Lower leg skin (tissue), 3 donors: ENCODE measurements at regions not wholly inside any gene's neighbourhood (a gene's known extent, or its start where the extent isn't known, plus 50 kb on each side); places are given as distances from the start of the nearest gene placed in this dataset.

ENCODE experiments used
- POLR2A ChIP-seq, 2 donors: fragments of 450-650 bp; IDR thresholded peaks; one replicate each; pipeline ENCODE4 v1.6.1; 2016 to 2017; ENCODE audit warnings: antibody characterized with exemption in 2 of 2, mild to moderate bottlenecking in 1 of 2, moderate library complexity in 1 of 2
- TF ChIP-seq, protein P1 (sequence below), 3 donors: fragments of 450-650 bp; IDR thresholded peaks; one replicate each; pipeline ENCODE4 v1.5.1; 2016; ENCODE audit warnings: antibody characterized with exemption in 3 of 3, mild to moderate bottlenecking in 3 of 3, moderate library complexity in 2 of 3

DNA sequence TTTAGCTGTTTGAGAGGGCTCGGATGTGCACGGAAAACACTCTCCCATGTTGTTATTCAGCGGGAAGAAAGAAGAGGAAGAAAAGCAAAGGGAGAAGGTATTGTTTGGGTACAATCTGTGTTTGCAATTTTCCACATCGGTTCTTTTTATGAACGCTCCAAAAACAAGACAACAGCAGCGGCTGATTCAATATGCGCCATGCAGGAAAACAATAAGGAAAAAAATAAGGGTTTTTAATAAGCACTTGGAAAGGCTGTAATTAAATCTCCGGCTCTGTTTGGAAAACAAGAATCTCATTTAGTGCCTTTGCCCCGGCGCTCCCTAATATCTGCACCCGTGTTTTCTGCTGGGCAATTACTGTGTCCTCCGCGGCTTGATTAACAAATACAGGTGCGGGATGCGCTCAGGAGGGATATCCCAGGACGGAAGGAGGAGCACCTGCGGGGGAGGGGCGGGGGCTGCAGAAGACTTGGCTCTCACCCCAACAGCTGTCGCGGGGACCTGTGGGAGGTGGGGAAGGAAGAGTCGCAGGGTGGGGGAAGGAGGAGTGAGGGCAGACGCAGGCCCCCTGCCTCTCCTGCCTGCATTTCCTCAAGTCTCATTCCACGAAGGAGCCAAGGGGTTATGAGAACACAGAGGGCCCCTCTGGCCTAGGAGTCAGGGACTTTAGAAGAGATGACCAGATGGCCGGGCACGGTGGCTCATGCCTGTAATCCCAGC is 181.5 kb upstream of the PODXL start:
- TF ChIP-seq, protein P1, sequence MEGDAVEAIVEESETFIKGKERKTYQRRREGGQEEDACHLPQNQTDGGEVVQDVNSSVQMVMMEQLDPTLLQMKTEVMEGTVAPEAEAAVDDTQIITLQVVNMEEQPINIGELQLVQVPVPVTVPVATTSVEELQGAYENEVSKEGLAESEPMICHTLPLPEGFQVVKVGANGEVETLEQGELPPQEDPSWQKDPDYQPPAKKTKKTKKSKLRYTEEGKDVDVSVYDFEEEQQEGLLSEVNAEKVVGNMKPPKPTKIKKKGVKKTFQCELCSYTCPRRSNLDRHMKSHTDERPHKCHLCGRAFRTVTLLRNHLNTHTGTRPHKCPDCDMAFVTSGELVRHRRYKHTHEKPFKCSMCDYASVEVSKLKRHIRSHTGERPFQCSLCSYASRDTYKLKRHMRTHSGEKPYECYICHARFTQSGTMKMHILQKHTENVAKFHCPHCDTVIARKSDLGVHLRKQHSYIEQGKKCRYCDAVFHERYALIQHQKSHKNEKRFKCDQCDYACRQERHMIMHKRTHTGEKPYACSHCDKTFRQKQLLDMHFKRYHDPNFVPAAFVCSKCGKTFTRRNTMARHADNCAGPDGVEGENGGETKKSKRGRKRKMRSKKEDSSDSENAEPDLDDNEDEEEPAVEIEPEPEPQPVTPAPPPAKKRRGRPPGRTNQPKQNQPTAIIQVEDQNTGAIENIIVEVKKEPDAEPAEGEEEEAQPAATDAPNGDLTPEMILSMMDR (IDR thresholded peaks at IDR 0.05), result no peak
- no peak for TF ChIP-seq POLR2A (IDR thresholded peaks at IDR 0.05)
